Mesodermal cell (in vitro differentiated cells): ENCODE measurements at regions not wholly inside any gene's neighbourhood (a gene's known extent, or its start where the extent isn't known, plus 50 kb on each side); places are given as distances from the start of the nearest gene placed in this dataset.

Experiments used
- H3K27ac ChIP-seq: 2 replicates; pipeline ENCODE4 v1.7.0; 2013; ENCODE audit warnings: mild to moderate bottlenecking, low read depth, low read length, moderate library complexity; ENCODE audit not compliant: severe bottlenecking
- H3K36me3 ChIP-seq: 2 replicates; pipeline ENCODE4 v1.7.1; 2013; ENCODE audit warnings: mild to moderate bottlenecking, low read length, moderate library complexity; ENCODE audit not compliant: control insufficient read depth, insufficient read depth
- H3K4me1 ChIP-seq: one replicate; pipeline ENCODE4 v1.7.1; 2013; ENCODE audit warnings: mild to moderate bottlenecking, low read length; ENCODE audit not compliant: insufficient read depth, control insufficient read depth, poor library complexity, severe bottlenecking
- H3K4me3 ChIP-seq: 2 replicates; pipeline ENCODE4 v1.7.0; 2013; ENCODE audit warnings: low read length, control low read depth, mild to moderate bottlenecking; ENCODE audit not compliant: insufficient read depth, poor library complexity, severe bottlenecking; ENCODE audit errors: extremely low read depth
- H3K9me3 ChIP-seq: 2 replicates; pipeline ENCODE4 v1.7.1; 2013; ENCODE audit warnings: mild to moderate bottlenecking, low read length, moderate library complexity; ENCODE audit not compliant: control insufficient read depth
- WGBS, 2 experiments: methylation state at CpG; one replicate each; pipeline ENCODE4 v1.1.5; 2013; ENCODE audit warnings: missing lambda C conversion rate in 2 of 2; ENCODE audit not compliant: insufficient coverage in 2 of 2; 5-methylcytosine and 5-hydroxymethylcytosine counted together

DNA sequence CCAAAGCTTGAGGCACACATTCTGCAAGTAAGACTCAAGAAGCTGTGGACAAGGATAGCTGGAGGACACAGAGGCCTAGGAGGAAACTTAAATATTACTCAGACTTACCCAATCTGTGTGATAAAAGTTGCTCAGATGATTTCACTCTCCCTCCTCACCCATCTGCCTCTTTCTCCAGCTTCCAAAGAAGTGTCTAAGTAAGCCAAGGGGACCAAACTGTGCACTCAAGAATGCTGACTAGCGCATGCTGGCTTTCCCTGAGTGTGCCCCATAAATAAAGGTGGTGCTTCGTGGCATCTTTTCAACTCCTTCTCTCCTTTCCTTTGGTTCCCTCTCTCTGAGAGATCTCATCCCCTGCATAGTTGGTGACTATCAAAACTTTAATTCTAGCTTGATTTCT lies 211.0 kb upstream of the LMCD1 start:
- H3K4me1 ChIP-seq = no peaks in the 10 kb centered on the region
- no peaks in the 10 kb centered on the region for H3K9me3 ChIP-seq
- H3K4me3 ChIP-seq = no peak overlapping the region
- no peaks in the 10 kb centered on the region for H3K36me3 ChIP-seq
- H3K27ac ChIP-seq = no peak overlapping the region
- 88 to 100% methylated on average over 1 to 2 of the region's 2 CpGs for WGBS, 2 experiments

- no CpG with 5 or more reads among the region's 2 CpGs for WGBS, 2 experiments
- Histone ChIP-seq H3K4me3 (no peak overlapping the region), H3K4me1 (peaks cover 12% of the 10 kb centered on the region), H3K27ac (no peak overlapping the region), H3K36me3 (no peaks in the 10 kb centered on the region), H3K9me3 (no peaks in the 10 kb centered on the region)
Measured at GRCh38 chr3:8296461-8296860, 205.2 kb upstream of the LMCD1 start.

DNA sequence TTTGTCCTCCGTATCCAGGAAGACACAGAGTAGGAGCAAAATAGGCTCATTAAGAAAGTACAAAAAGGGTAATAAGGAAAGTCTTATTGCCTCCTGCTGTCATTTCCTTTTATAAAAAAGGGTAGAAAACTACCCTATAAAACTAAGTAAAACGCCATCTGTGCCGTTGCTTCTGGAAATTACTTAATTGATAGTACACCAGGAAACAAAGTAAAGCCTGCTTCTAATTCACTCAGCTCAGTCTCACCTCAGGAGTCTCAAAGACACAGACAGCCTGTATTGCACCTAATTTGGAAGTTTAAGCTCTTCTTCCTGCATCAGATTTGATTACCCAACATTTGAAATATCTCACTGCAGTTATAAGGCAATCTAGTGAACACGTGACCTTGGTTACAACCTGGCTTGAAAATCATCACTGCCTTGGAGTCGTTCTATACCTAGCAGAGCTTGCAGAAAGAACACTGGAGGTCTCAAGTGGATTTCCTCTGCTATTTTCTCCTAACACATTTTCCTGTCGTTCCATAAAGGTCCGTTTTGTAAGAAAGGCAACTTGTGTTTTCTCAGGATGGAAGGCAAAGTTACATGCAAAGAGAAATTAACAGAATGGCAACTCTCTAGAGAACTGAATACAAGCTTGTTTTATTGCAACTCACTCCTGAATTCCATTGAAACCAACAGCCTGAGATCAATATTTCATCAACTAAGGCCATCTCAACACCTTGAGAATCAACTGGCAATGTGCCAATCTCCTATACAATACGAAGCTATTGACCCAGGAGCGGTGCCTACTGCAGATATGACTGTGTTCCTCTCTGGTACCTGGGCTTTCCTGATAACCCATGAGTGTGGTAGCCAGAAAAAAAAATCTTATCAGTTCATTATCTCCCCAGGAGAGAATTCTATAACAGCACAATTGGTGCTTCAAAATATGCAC lies 203.3 kb upstream of the LMCD1 start:
- H3K27ac ChIP-seq = no peak overlapping the region
- no peaks in the 10 kb centered on the region for H3K36me3 ChIP-seq
- H3K4me1 ChIP-seq = peaks cover 12% of the 10 kb centered on the region
- H3K4me3 ChIP-seq = no peak overlapping the region
- no peaks in the 10 kb centered on the region for H3K9me3 ChIP-seq
- 81 to 84% methylated on average over 5 to 6 of the region's 9 CpGs for WGBS, 2 experiments

GRCh38 chr3:8301977-8302735 lies 199.5 kb upstream of the LMCD1 start:
- WGBS, 2 experiments = 42 to 46% methylated on average over 4 of the region's 7 CpGs
- Histone ChIP-seq H3K27ac (no peak overlapping the region), H3K4me3 (no peak overlapping the region), H3K4me1 (no peaks in the 10 kb centered on the region), H3K36me3 (no peaks in the 10 kb centered on the region), H3K9me3 (no peaks in the 10 kb centered on the region)

GRCh38 chr3:8303466-8303865 lies 198.2 kb upstream of the LMCD1 start:
- H3K36me3 ChIP-seq = no peaks in the 10 kb centered on the region

DNA sequence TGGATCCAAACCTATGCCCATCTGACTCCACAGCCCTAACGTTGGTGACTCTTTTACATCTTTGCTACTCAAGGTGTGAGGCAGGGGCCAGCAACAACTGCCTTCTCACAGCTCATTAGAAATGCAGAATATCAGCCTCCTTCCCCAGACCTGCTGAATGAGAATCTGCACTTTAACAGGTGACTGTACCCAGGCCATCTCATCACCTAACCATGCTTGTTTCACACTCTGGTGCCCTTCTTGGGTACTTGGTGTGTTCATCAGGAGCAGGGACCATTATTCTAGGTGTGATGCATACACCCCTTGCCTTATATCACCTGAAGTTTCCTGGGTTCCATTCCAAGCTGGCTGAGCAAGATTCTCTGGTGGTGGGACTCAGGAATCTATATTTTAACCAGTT lies 196.3 kb upstream of the LMCD1 start:
- Histone ChIP-seq H3K36me3 (no peaks in the 10 kb centered on the region), H3K27ac (no peak overlapping the region), H3K4me1 (no peaks in the 10 kb centered on the region), H3K9me3 (no peaks in the 10 kb centered on the region), H3K4me3 (no peak overlapping the region)
- 83 to 86% methylated on average over 1 of the region's 1 CpG for WGBS, 2 experiments

More at GRCh38 chr3:8303466-8303865, 198.2 kb upstream of the LMCD1 start:
- Histone ChIP-seq H3K9me3 (no peaks in the 10 kb centered on the region), H3K4me1 (no peaks in the 10 kb centered on the region), H3K27ac (no peak overlapping the region), H3K4me3 (no peak overlapping the region)
- WGBS, 2 experiments = 100% methylated on average over 1 of the region's 1 CpG; no CpG with 5 or more reads in 1 of the 2 experiments

GRCh38 chr3:8307545-8308110 lies 194.0 kb upstream of the LMCD1 start:
- H3K4me3 ChIP-seq = no peak overlapping the region
- no peaks in the 10 kb centered on the region for H3K4me1 ChIP-seq
- no peaks in the 10 kb centered on the region for H3K9me3 ChIP-seq
- H3K36me3 ChIP-seq = no peaks in the 10 kb centered on the region
- H3K27ac ChIP-seq = peak overlapping the region; percentile 30

DNA sequence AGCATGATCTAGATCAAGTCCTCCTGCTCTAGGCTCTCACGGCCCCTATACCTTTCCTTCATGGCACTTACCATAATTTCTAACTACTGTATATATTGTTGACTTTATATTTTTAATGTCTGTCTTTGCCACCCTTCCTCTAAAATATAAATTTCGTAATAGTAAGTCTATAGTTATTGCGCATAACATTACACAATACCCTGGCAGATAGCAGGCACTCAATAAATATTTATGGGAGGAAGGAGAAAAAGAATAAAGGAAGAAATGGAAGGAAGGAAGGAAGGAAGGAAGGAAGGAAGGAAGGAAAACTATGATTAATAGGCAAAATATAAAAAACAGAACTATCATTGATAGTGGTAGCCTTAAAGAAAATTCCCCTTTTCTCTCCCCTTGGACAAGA lies 190.3 kb upstream of the LMCD1 start:
- H3K9me3 ChIP-seq = no peaks in the 10 kb centered on the region
- no peak overlapping the region for H3K27ac ChIP-seq
- no CpG with 5 or more reads among the region's 3 CpGs for WGBS, 2 experiments
- H3K4me3 ChIP-seq = no peak overlapping the region
- no peaks in the 10 kb centered on the region for H3K4me1 ChIP-seq
- H3K36me3 ChIP-seq = no peaks in the 10 kb centered on the region

- no peak overlapping the region for H3K4me3 ChIP-seq
- H3K36me3 ChIP-seq = no peaks in the 10 kb centered on the region
- no peak overlapping the region for H3K27ac ChIP-seq
- peaks cover 2% of the 10 kb centered on the region for H3K4me1 ChIP-seq
- H3K9me3 ChIP-seq = no peaks in the 10 kb centered on the region
Measured at GRCh38 chr3:8312685-8313084, 188.9 kb upstream of the LMCD1 start.

- Histone ChIP-seq H3K9me3 (no peaks in the 10 kb centered on the region), H3K4me3 (no peak overlapping the region), H3K36me3 (no peaks in the 10 kb centered on the region), H3K4me1 (peaks cover 12% of the 10 kb centered on the region), H3K27ac (peak overlapping the region; percentile 65)
- 72 to 79% methylated on average over 4 to 5 of the region's 5 CpGs for WGBS, 2 experiments
Measured at GRCh38 chr3:8313560-8314267, 187.9 kb upstream of the LMCD1 start.
